GM12878 (cell line): ENCODE measurements at regions not wholly inside any gene's neighbourhood (a gene's known extent, or its start where the extent isn't known, plus 50 kb on each side); places are given as distances from the start of the nearest gene placed in this dataset.

ENCODE experiments used
- ATAC-seq: fragments of 200-7000 bp; cut with Tn5 transposase; 3 replicates; pipeline ENCODE4 v1.9.1; 2020; ENCODE audit warnings: mild to moderate bottlenecking, moderate library complexity
- BruUV-seq: library from RNA; stranded (reverse); fragments of 400-500 nt; replicated peaks from 2 replicates; lab custom pipeline; 2021; lab: Mats Ljungman, UMichigan
- CTCF ChIA-PET: fragments of 300-600 bp; sonication (Branson Sonifier 250); formaldehyde crosslinking; extraction: SDS; loops from one replicate; lab custom pipeline; 2021; ENCODE audit warnings: inconsistent platforms; lab: Yijun Ruan, JAX
- POLR2A ChIA-PET: fragments of 350-600 bp; formaldehyde crosslinking; extraction: SDS; loops from one replicate; lab custom pipeline; 2021; ENCODE audit warnings: inconsistent platforms; lab: Charles Lee
- RAD21 ChIA-PET: fragments of 300-600 bp; sonication (Branson Sonifier 250); formaldehyde crosslinking; loops from one replicate; lab custom pipeline; 2023; ENCODE audit warnings: antibody characterized with exemption; ENCODE audit not compliant: unreplicated experiment; lab: Charles Lee
- SMC1A ChIA-PET: fragments of 300-600 bp; sonication (Branson Sonifier 250); formaldehyde crosslinking; loops from one replicate; lab custom pipeline; 2023; ENCODE audit not compliant: unreplicated experiment, uncharacterized antibody; lab: Charles Lee
- DNase-seq: peaks from one replicate; pipeline ENCODE4 v3.0.0-alpha.2; 2011; ENCODE audit warnings: low read depth, low spot score
- FAIRE-seq: peaks from 3 replicates; lab custom pipeline; 2011; peaks lifted over from hg19 to GRCh38; lab: Jason Lieb, UNC
- H2AFZ ChIP-seq: 2 replicates; pipeline ENCODE4 v1.6.0; 2011; ENCODE audit warnings: low read depth, low read length, control low read depth; ENCODE audit not compliant: control insufficient read depth
- H3K27ac ChIP-seq: 2 replicates; pipeline ENCODE4 v1.5.1; 2011; ENCODE audit warnings: control low read depth; ENCODE audit not compliant: control insufficient read depth, insufficient read depth
- H3K27me3 ChIP-seq, 2 experiments: replicated peaks in 1 of 2; 2 replicates each; pipeline versions ENCODE4 v1.6.0 to v1.6.1; 2011; ENCODE audit warnings: low read length in 1 of 2; ENCODE audit not compliant: control insufficient read depth in 2 of 2, insufficient read depth in 2 of 2
- H3K36me3 ChIP-seq, 2 experiments: 2 replicates each; pipeline ENCODE4 v1.5.1; 2011; ENCODE audit warnings: low read length in 1 of 2; ENCODE audit not compliant: control insufficient read depth in 2 of 2, insufficient read depth in 2 of 2
- H3K4me1 ChIP-seq: 2 replicates; pipeline ENCODE4 v1.6.1; 2011; ENCODE audit warnings: mild to moderate bottlenecking, low read length, moderate library complexity, mixed read lengths; ENCODE audit not compliant: control insufficient read depth, insufficient read depth
- H3K4me2 ChIP-seq: 2 replicates; pipeline ENCODE4 v1.6.0; 2011; ENCODE audit warnings: control low read depth; ENCODE audit not compliant: control insufficient read depth, insufficient read depth
- H3K4me3 ChIP-seq: fragments of 200-600 bp; sonication (generic); 2 replicates; pipeline ENCODE4 v1.5.1; 2016
- H3K79me2 ChIP-seq: 2 replicates; pipeline ENCODE4 v1.6.0; 2011; ENCODE audit warnings: low read length; ENCODE audit not compliant: control insufficient read depth, insufficient read depth
- H3K9ac ChIP-seq: 2 replicates; pipeline ENCODE4 v1.8.0; 2011; ENCODE audit warnings: low read length, control low read depth, mixed read lengths; ENCODE audit not compliant: control insufficient read depth, insufficient read depth
- H3K9me3 ChIP-seq: replicated peaks from 3 replicates; pipeline ENCODE4 v1.5.1; 2011; ENCODE audit warnings: mild to moderate bottlenecking, low read length; ENCODE audit not compliant: control insufficient read depth, insufficient read depth
- H4K20me1 ChIP-seq: 2 replicates; pipeline ENCODE4 v1.6.0; 2011; ENCODE audit not compliant: control insufficient read depth, insufficient read depth
- CBX3 ChIP-seq: fragments of 200-600 bp; sonication (generic); IDR thresholded peaks from 2 replicates; pipeline ENCODE4 v1.6.1; 2016; ENCODE audit warnings: low read depth, borderline replicate concordance
- FOXM1 ChIP-seq: IDR thresholded peaks from 2 replicates; pipeline ENCODE4 v1.6.1; 2012; ENCODE audit warnings: low read depth, mild to moderate bottlenecking, inconsistent platforms, low read length, moderate library complexity
- IRF4 ChIP-seq: IDR thresholded peaks from 2 replicates; pipeline ENCODE4 v1.6.1; 2011; ENCODE audit warnings: low read depth, low read length
- MXI1 ChIP-seq: fragments of 150-350 bp; IDR thresholded peaks from 2 replicates; pipeline ENCODE4 v1.6.1; 2011; ENCODE audit warnings: low read depth, mild to moderate bottlenecking, inconsistent platforms, low read length, improper control_type of control experiment
- MYB ChIP-seq: fragments of 150-350 bp; IDR thresholded peaks from 2 replicates; pipeline ENCODE4 v1.6.1; 2014; ENCODE audit warnings: mild to moderate bottlenecking, low read depth, low read length, borderline replicate concordance
- NFIC ChIP-seq: IDR thresholded peaks from 2 replicates; pipeline ENCODE4 v1.6.1; 2012; ENCODE audit warnings: low read depth, mild to moderate bottlenecking, inconsistent platforms, low read length, moderate library complexity
- POU2F2 ChIP-seq: IDR thresholded peaks from 3 replicates; pipeline ENCODE4 v1.6.1; 2011; ENCODE audit warnings: low read depth, mild to moderate bottlenecking, low read length, borderline replicate concordance
- RAD21 ChIP-seq: IDR thresholded peaks from 2 replicates; pipeline ENCODE4 v1.6.1; 2011; ENCODE audit warnings: mild to moderate bottlenecking, low read depth, low read length, moderate library complexity; ENCODE audit not compliant: insufficient read depth
- SMARCA5 ChIP-seq: fragments of 450-650 bp; IDR thresholded peaks from 2 replicates; pipeline ENCODE4 v1.6.1; 2017; ENCODE audit warnings: mild to moderate bottlenecking
- SUZ12 ChIP-seq: fragments of 200-600 bp; sonication (generic); IDR thresholded peaks from one replicate; pipeline ENCODE4 v1.6.1; 2018; ENCODE audit warnings: antibody characterized with exemption, mild to moderate bottlenecking; ENCODE audit not compliant: unreplicated experiment
- TCF7 ChIP-seq: IDR thresholded peaks from 2 replicates; pipeline ENCODE4 v1.6.1; 2014; ENCODE audit warnings: antibody characterized with exemption, borderline replicate concordance
- WGBS: methylation state at CpG from one replicate; pipeline ENCODE4 v1.1.6; 2016; ENCODE audit warnings: low lambda C conversion rate; ENCODE audit not compliant: insufficient replicate concordance, insufficient coverage; ENCODE audit errors: missing lambda C conversion rate; 5-methylcytosine and 5-hydroxymethylcytosine counted together
- in situ Hi-C: fragments of 300-500 bp; cut with MboI; formaldehyde crosslinking; loops from 9 replicates; pipeline ENCODE4 v1.14.3; 2018; ENCODE audit warnings: mixed read lengths
- intact Hi-C: fragments of 100-400 bp; cut with micrococcal nuclease; formaldehyde crosslinking; loops from one replicate; pipeline ENCODE4 v1.14.2; 2022; ENCODE audit not compliant: unreplicated experiment
- TF ChIP-seq, protein P1 (sequence below): IDR thresholded peaks from 2 replicates; pipeline ENCODE4 v1.6.1; 2012; ENCODE audit warnings: low read depth, low read length, improper control_type of control experiment
- TF ChIP-seq, protein P2 (sequence below): IDR thresholded peaks from 2 replicates; pipeline ENCODE4 v1.6.1; 2012; ENCODE audit warnings: low read length, inconsistent platforms
- TF ChIP-seq, protein P3 (sequence below): fragments of 450-650 bp; IDR thresholded peaks from 2 replicates; pipeline ENCODE4 v1.6.1; 2017; ENCODE audit warnings: mild to moderate bottlenecking, moderate library complexity
- TF ChIP-seq, protein P4 (sequence below): IDR thresholded peaks from 2 replicates; pipeline ENCODE4 v1.6.1; 2012; ENCODE audit warnings: mild to moderate bottlenecking, low read depth, low read length

DNA sequence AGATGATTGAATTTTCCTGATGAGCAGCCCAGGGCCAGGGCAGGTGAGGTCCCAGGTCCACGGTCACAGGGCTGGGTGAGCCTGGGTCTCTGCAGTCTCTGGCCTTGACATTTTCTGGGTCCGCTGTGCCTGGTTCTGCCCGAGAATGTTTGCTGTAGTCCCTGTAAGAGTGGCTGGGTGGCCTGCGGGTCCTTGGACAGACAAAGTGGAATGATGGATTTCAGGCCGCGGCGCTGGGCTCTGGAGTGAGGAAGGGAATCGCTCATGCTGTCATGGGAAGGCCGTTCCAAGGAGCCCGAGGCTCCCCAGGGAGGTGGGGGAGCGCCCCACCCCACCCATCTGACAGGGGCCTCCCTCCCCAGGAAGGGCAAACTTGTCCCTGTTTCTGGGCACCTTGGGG lies 153.5 kb upstream of the CIBAR2 start:
- SMC1A ChIA-PET: no interaction called here
- in situ Hi-C loops (no loop called here), intact Hi-C loops (no loop called here)
- DNase-seq (no peak), ATAC-seq (no peak), FAIRE-seq (no peak)
- CTCF ChIA-PET: interaction anchor here (1.9 kb wide), 1 partner anchor 19 kb away, joined by 8 read pairs; no protein-coding TSS in a partner anchor
- no peaks in the 10 kb centered on the region for H3K79me2 ChIP-seq
- POLR2A ChIA-PET: no interaction called here
- peaks cover 0 to 10% of the 10 kb centered on the region in 2 experiments; a peak in 3 of 4 replicates for H3K27me3 ChIP-seq
- no peak for TF ChIP-seq MXI1
- no peak for TF ChIP-seq NFIC
- TF ChIP-seq TCF7: no peak
- no peak for TF ChIP-seq CBX3
- no peak for TF ChIP-seq SMARCA5
- TF ChIP-seq, protein P1, sequence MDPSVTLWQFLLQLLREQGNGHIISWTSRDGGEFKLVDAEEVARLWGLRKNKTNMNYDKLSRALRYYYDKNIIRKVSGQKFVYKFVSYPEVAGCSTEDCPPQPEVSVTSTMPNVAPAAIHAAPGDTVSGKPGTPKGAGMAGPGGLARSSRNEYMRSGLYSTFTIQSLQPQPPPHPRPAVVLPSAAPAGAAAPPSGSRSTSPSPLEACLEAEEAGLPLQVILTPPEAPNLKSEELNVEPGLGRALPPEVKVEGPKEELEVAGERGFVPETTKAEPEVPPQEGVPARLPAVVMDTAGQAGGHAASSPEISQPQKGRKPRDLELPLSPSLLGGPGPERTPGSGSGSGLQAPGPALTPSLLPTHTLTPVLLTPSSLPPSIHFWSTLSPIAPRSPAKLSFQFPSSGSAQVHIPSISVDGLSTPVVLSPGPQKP: no peak
- no peak for TF ChIP-seq MYB
- TF ChIP-seq SUZ12: no peak
- TF ChIP-seq RAD21: no peak
- TF ChIP-seq, protein P2, sequence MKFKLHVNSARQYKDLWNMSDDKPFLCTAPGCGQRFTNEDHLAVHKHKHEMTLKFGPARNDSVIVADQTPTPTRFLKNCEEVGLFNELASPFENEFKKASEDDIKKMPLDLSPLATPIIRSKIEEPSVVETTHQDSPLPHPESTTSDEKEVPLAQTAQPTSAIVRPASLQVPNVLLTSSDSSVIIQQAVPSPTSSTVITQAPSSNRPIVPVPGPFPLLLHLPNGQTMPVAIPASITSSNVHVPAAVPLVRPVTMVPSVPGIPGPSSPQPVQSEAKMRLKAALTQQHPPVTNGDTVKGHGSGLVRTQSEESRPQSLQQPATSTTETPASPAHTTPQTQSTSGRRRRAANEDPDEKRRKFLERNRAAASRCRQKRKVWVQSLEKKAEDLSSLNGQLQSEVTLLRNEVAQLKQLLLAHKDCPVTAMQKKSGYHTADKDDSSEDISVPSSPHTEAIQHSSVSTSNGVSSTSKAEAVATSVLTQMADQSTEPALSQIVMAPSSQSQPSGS: no peak
- TF ChIP-seq, protein P3, sequence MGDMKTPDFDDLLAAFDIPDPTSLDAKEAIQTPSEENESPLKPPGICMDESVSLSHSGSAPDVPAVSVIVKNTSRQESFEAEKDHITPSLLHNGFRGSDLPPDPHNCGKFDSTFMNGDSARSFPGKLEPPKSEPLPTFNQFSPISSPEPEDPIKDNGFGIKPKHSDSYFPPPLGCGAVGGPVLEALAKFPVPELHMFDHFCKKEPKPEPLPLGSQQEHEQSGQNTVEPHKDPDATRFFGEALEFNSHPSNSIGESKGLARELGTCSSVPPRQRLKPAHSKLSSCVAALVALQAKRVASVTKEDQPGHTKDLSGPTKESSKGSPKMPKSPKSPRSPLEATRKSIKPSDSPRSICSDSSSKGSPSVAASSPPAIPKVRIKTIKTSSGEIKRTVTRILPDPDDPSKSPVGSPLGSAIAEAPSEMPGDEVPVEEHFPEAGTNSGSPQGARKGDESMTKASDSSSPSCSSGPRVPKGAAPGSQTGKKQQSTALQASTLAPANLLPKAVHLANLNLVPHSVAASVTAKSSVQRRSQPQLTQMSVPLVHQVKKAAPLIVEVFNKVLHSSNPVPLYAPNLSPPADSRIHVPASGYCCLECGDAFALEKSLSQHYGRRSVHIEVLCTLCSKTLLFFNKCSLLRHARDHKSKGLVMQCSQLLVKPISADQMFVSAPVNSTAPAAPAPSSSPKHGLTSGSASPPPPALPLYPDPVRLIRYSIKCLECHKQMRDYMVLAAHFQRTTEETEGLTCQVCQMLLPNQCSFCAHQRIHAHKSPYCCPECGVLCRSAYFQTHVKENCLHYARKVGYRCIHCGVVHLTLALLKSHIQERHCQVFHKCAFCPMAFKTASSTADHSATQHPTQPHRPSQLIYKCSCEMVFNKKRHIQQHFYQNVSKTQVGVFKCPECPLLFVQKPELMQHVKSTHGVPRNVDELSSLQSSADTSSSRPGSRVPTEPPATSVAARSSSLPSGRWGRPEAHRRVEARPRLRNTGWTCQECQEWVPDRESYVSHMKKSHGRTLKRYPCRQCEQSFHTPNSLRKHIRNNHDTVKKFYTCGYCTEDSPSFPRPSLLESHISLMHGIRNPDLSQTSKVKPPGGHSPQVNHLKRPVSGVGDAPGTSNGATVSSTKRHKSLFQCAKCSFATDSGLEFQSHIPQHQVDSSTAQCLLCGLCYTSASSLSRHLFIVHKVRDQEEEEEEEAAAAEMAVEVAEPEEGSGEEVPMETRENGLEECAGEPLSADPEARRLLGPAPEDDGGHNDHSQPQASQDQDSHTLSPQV: no peak
- TF ChIP-seq, protein P4, sequence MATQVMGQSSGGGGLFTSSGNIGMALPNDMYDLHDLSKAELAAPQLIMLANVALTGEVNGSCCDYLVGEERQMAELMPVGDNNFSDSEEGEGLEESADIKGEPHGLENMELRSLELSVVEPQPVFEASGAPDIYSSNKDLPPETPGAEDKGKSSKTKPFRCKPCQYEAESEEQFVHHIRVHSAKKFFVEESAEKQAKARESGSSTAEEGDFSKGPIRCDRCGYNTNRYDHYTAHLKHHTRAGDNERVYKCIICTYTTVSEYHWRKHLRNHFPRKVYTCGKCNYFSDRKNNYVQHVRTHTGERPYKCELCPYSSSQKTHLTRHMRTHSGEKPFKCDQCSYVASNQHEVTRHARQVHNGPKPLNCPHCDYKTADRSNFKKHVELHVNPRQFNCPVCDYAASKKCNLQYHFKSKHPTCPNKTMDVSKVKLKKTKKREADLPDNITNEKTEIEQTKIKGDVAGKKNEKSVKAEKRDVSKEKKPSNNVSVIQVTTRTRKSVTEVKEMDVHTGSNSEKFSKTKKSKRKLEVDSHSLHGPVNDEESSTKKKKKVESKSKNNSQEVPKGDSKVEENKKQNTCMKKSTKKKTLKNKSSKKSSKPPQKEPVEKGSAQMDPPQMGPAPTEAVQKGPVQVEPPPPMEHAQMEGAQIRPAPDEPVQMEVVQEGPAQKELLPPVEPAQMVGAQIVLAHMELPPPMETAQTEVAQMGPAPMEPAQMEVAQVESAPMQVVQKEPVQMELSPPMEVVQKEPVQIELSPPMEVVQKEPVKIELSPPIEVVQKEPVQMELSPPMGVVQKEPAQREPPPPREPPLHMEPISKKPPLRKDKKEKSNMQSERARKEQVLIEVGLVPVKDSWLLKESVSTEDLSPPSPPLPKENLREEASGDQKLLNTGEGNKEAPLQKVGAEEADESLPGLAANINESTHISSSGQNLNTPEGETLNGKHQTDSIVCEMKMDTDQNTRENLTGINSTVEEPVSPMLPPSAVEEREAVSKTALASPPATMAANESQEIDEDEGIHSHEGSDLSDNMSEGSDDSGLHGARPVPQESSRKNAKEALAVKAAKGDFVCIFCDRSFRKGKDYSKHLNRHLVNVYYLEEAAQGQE: no peak
- TF ChIP-seq FOXM1: no peak
- no peak for TF ChIP-seq IRF4
- TF ChIP-seq POU2F2: no peak
- H3K36me3 ChIP-seq: no peaks in the 10 kb centered on the region
- no peak overlapping the region for H3K4me2 ChIP-seq
- H2AFZ ChIP-seq: no peak overlapping the region
- no TSS peak for BruUV-seq
- no peaks in the 10 kb centered on the region for H3K4me1 ChIP-seq
- no peak overlapping the region for H3K4me3 ChIP-seq
- H3K9me3 ChIP-seq: no peaks in the 10 kb centered on the region
- H4K20me1 ChIP-seq: no peaks in the 10 kb centered on the region
- RAD21 ChIA-PET: no interaction called here
- H3K9ac ChIP-seq: no peak overlapping the region
- no peak overlapping the region for H3K27ac ChIP-seq
- WGBS: 61% methylated on average over 11 of the region's 11 CpGs
